ENCODE measurements at regions not wholly inside any gene's neighbourhood (a gene's known extent, or its start where the extent isn't known, plus 50 kb on each side); places are given as distances from the start of the nearest gene placed in this dataset.

DNA sequence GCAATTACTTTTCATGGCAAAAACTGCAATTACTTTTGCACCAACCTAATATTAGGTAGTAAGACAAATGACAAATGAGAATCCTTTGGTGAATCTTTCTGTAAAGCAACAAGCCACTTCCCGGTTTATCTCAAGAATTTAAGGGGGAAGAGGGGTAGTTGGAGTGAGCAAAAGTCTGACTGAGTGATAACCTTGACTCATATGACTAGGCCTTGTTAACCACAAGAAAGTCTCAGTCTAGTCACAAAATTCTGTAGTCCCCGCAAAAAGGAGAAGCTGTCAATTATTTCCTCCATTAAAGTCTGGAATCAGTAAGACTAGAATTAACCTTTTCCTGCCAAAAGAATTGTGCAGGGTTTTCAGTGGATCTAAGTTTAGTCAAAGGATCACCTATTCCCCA lies 72.2 kb upstream of the GNAO1 start:
- TF ChIP-seq, protein P1, sequence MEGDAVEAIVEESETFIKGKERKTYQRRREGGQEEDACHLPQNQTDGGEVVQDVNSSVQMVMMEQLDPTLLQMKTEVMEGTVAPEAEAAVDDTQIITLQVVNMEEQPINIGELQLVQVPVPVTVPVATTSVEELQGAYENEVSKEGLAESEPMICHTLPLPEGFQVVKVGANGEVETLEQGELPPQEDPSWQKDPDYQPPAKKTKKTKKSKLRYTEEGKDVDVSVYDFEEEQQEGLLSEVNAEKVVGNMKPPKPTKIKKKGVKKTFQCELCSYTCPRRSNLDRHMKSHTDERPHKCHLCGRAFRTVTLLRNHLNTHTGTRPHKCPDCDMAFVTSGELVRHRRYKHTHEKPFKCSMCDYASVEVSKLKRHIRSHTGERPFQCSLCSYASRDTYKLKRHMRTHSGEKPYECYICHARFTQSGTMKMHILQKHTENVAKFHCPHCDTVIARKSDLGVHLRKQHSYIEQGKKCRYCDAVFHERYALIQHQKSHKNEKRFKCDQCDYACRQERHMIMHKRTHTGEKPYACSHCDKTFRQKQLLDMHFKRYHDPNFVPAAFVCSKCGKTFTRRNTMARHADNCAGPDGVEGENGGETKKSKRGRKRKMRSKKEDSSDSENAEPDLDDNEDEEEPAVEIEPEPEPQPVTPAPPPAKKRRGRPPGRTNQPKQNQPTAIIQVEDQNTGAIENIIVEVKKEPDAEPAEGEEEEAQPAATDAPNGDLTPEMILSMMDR (IDR thresholded peaks at IDR 0.05; ENCODE audit: low read depth, low read length): no peak
- TF ChIP-seq EZH2phosphoT487 (IDR thresholded peaks at IDR 0.05; ENCODE audit: low read depth): no peak
